Tibial nerve (tissue), 4 donors: ENCODE measurements at regions not wholly inside any gene's neighbourhood (a gene's known extent, or its start where the extent isn't known, plus 50 kb on each side); places are given as distances from the start of the nearest gene placed in this dataset.

ENCODE experiments used
- CTCF ChIP-seq, 5 experiments: fragments of 200-600 bp in 3 of 5; fragments of 450-650 bp in 2 of 5; sonication (generic) in 3 of 5; IDR thresholded peaks; one replicate each; pipeline ENCODE4 v1.5.1; 2016 to 2019; ENCODE audit warnings: antibody characterized with exemption in 5 of 5, mild to moderate bottlenecking in 3 of 5, moderate library complexity in 2 of 5
- EP300 ChIP-seq, 2 donors: sonication (generic); formaldehyde crosslinking; IDR thresholded peaks; one replicate each; pipeline ENCODE4 v1.6.1; 2017; ENCODE audit warnings: antibody characterized with exemption in 2 of 2, mild to moderate bottlenecking in 1 of 2
- POLR2A ChIP-seq, 2 donors: fragments of 450-650 bp; IDR thresholded peaks; one replicate each; pipeline ENCODE4 v1.6.1; 2017; ENCODE audit warnings: antibody characterized with exemption in 2 of 2, mild to moderate bottlenecking in 2 of 2, moderate library complexity in 2 of 2

GRCh38 chr2:226139759-226140158 lies 659.9 kb downstream of the IRS1 start:
- TF ChIP-seq CTCF (IDR thresholded peaks at IDR 0.05), result no peak
- no peak for TF ChIP-seq POLR2A (IDR thresholded peaks at IDR 0.05)
- TF ChIP-seq EP300 (IDR thresholded peaks at IDR 0.05), result peak in 1 of 2 donors; percentile 9
